ENCODE measurements at regions not wholly inside any gene's neighbourhood (a gene's known extent, or its start where the extent isn't known, plus 50 kb on each side); places are given as distances from the start of the nearest gene placed in this dataset.

- peaks cover 2% of the 10 kb centered on the region for H3K27me3 Mint-ChIP-seq (ENCODE audit: insufficient read depth, low read depth)
- no peak for TF ChIP-seq EZH2phosphoT487 (IDR thresholded peaks at IDR 0.05)
- TF ChIP-seq EZH2 (IDR thresholded peaks at IDR 0.05), result no peak
- TF ChIP-seq CTCF (IDR thresholded peaks at IDR 0.05), result no peak
- no peaks in the 10 kb centered on the region for H4K20me1 ChIP-seq (ENCODE audit: low read depth)
- no peak overlapping the region for H3K4me3 ChIP-seq
- H3K4me2 ChIP-seq, result no peak overlapping the region
- no peak overlapping the region for H3K9ac ChIP-seq
- peak overlapping the region; percentile 86 for H2AFZ ChIP-seq (replicated peaks)
- peak overlapping the region; percentile 10 for H3K27ac ChIP-seq
- H3K27me3 ChIP-seq, result no peaks in the 10 kb centered on the region
- no peaks in the 10 kb centered on the region for H3K9me3 ChIP-seq (ENCODE audit: low read depth)
- H3K79me2 ChIP-seq (ENCODE audit: low read depth), result no peaks in the 10 kb centered on the region
- H3K4me1 ChIP-seq, result peaks cover 10% of the 10 kb centered on the region
- H3K4me3 Mint-ChIP-seq, result no peak overlapping the region
- no peaks in the 10 kb centered on the region for H3K36me3 Mint-ChIP-seq
- no peaks in the 10 kb centered on the region for H3F3A ChIP-seq (ENCODE audit: low read depth)
- H3K27ac Mint-ChIP-seq, result no peak overlapping the region
- no peaks in the 10 kb centered on the region for H3K4me1 Mint-ChIP-seq
- no peaks in the 10 kb centered on the region for H3K36me3 ChIP-seq
- peak; percentile 9 for DNase-seq (ENCODE audit: low spot score)
- H3K9me3 Mint-ChIP-seq, result no peaks in the 10 kb centered on the region
Measured at GRCh38 chr13:94813920-94814475, 101.7 kb upstream of the SOX21 start.

GRCh38 chr13:94811753-94812152 is 99.4 kb upstream of the SOX21 start:
- Histone ChIP-seq H3K4me3 (no peak overlapping the region), H3K9me3 (ENCODE audit: low read depth) (no peaks in the 10 kb centered on the region)
- TF ChIP-seq EZH2 (IDR thresholded peaks at IDR 0.05), result no peak
- no peak for TF ChIP-seq CTCF (IDR thresholded peaks at IDR 0.05)
- no peak for TF ChIP-seq EZH2phosphoT487 (IDR thresholded peaks at IDR 0.05)

GRCh38 chr13:94800423-94800822 is 88.1 kb upstream of the SOX21 start:
- Histone ChIP-seq H2AFZ (replicated peaks) (no peak overlapping the region), H3K4me2 (no peak overlapping the region), H4K20me1 (ENCODE audit: low read depth) (no peaks in the 10 kb centered on the region), H3K27me3 (no peaks in the 10 kb centered on the region), H3K4me1 (peaks cover 9% of the 10 kb centered on the region), H3K79me2 (ENCODE audit: low read depth) (no peaks in the 10 kb centered on the region), H3K36me3 (no peaks in the 10 kb centered on the region), H3K9me3 (ENCODE audit: low read depth) (no peaks in the 10 kb centered on the region), H3K9ac (no peak overlapping the region), H3K27ac (no peak overlapping the region), H3F3A (ENCODE audit: low read depth) (no peaks in the 10 kb centered on the region), H3K4me3 (no peak overlapping the region)
- Mint-ChIP-seq H3K27ac (no peak overlapping the region), H3K4me3 (no peak overlapping the region), H3K27me3 (ENCODE audit: insufficient read depth, low read depth) (no peaks in the 10 kb centered on the region), H3K4me1 (peaks cover 5% of the 10 kb centered on the region), H3K36me3 (no peaks in the 10 kb centered on the region), H3K9me3 (no peaks in the 10 kb centered on the region)
- no peak for TF ChIP-seq EZH2phosphoT487 (IDR thresholded peaks at IDR 0.05)
- TF ChIP-seq CTCF (IDR thresholded peaks at IDR 0.05), result no peak
- TF ChIP-seq EZH2 (IDR thresholded peaks at IDR 0.05), result no peak
- DNase-seq (ENCODE audit: low spot score), result no peak

More at GRCh38 chr13:94811753-94812152, 99.4 kb upstream of the SOX21 start:
- no peaks in the 10 kb centered on the region for H3K36me3 ChIP-seq
- H3K4me1 ChIP-seq, result peaks cover 11% of the 10 kb centered on the region
- no peaks in the 10 kb centered on the region for H4K20me1 ChIP-seq (ENCODE audit: low read depth)
- Mint-ChIP-seq H3K27me3 (ENCODE audit: insufficient read depth, low read depth) (peaks cover 2% of the 10 kb centered on the region), H3K4me3 (no peak overlapping the region), H3K4me1 (no peaks in the 10 kb centered on the region), H3K27ac (no peak overlapping the region), H3K9me3 (no peaks in the 10 kb centered on the region), H3K36me3 (no peaks in the 10 kb centered on the region)
- no peaks in the 10 kb centered on the region for H3K27me3 ChIP-seq
- no peak overlapping the region for H3K9ac ChIP-seq
- H3K27ac ChIP-seq, result no peak overlapping the region
- no peaks in the 10 kb centered on the region for H3K79me2 ChIP-seq (ENCODE audit: low read depth)
- no peak overlapping the region for H2AFZ ChIP-seq (replicated peaks)
- H3K4me2 ChIP-seq, result no peak overlapping the region
- DNase-seq (ENCODE audit: low spot score), result no peak
- H3F3A ChIP-seq (ENCODE audit: low read depth), result no peaks in the 10 kb centered on the region

All from neural progenitor cell (in vitro differentiated cells).